HG03342 (cell line): ENCODE measurements at regions not wholly inside any gene's neighbourhood (a gene's known extent, or its start where the extent isn't known, plus 50 kb on each side); places are given as distances from the start of the nearest gene placed in this dataset.
"Not testable (repeated sequence)": the region's sequence is repeated elsewhere in the genome, so short reads cannot be mapped to it uniquely, and the experiment has no call there.

Experiments used
- ATAC-seq: cut with Tn5 transposase; IDR thresholded peaks from one replicate; pipeline ENCODE4 v1.9.1; 2021; ENCODE audit warnings: mild to moderate bottlenecking, moderate library complexity; ENCODE audit not compliant: unreplicated experiment

- ATAC-seq = no peak
These were observed 84.6 kb upstream of the DTNBP1 start for GRCh38 chr6:15747354-15747883.

GRCh38 chr6:15745781-15746180 lies 83.0 kb upstream of the DTNBP1 start:
- ATAC-seq = no peak

DNA sequence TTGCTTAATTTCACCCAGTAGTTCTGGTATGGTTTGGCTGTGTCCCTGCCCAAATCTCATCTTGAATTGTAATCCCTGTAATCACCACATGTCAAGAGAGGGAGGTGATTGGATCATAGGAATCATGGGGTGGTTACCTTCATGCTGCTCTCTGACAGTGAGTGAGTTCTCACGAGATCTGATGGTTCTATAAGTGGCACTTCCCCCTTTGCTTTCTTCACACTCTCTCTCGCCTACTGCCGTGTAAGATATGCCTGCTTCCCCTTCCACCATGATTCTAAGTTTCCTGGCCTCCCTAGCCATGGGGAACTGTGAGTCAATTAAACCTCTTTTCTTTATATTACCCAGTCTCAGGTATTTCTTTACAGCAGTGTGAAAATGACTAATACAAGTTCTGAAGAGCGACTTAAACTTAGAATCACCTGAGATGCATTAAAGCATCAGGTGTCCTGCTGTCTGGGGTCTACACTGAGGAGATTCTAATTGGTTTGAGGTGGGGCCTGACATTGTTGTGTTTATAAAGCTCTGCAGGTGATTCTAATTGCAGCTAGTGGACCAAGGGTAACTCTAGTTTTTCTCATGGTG lies 82.1 kb upstream of the DTNBP1 start:
- no peak for ATAC-seq

GRCh38 chr6:15742013-15742412 lies 79.2 kb upstream of the DTNBP1 start:
- ATAC-seq = not testable (repeated sequence)

DNA sequence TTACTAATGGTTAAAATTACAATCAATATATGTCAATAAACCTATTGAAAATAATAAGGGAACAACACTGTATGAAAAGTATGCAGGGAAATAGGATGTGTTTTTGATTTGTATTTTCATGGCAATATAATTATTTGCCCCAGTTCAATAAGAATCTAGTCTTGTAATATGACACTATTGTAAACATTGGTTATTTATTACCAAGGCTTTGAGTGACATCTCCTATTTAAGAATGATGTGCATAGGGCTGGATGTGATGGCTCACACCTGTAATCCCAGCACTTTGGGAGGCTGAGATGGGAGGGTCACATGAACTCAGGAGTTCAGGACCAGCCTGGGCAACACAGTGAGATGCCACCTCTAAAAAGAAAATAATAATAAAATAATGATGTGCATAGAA lies 78.6 kb upstream of the DTNBP1 start:
- no peak for ATAC-seq

GRCh38 chr6:15739867-15740266 lies 77.0 kb upstream of the DTNBP1 start:
- ATAC-seq = no peak

DNA sequence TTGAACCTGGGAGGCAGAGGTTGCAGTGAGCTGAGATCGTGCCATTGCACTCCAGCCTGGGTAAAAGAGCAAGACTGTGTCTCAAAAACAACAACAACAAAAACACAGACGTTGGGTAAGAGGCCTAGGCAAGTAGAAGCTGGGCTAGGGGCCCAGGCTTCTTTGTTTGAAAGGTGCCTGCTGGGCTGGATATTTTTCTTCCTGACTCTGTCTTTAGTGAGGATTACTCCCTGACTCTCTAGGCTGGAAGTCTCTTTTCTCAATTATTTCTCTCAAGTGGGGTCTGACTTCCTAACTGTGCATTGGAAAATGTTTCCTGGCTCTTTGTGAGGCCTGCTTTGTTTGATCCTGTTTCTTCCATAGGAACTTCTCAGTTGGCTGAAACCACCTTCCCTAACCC lies 76.5 kb upstream of the DTNBP1 start:
- no peak for ATAC-seq

- not testable (repeated sequence) for ATAC-seq
These were observed 75.4 kb upstream of the DTNBP1 start for GRCh38 chr6:15738195-15738594.

DNA sequence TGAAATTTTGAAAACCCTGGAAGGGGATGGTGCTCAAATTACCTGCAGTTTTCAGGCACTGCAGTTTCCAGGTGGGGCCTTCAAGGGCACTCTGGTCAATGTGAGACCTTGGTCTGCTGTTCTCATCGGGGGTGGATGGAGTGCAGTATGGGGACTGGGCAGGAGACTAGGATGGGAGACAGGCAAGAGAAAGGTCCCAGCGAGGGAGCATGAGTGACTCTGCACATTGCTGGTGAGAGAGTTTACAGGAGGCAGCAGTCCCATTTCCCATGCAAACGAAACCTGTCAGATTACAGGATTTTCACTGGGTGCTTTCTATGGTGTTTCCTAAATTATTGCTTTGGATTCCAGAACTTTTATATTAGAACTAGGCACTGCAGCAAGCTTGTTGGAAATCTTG lies 73.5 kb upstream of the DTNBP1 start:
- ATAC-seq = no peak

DNA sequence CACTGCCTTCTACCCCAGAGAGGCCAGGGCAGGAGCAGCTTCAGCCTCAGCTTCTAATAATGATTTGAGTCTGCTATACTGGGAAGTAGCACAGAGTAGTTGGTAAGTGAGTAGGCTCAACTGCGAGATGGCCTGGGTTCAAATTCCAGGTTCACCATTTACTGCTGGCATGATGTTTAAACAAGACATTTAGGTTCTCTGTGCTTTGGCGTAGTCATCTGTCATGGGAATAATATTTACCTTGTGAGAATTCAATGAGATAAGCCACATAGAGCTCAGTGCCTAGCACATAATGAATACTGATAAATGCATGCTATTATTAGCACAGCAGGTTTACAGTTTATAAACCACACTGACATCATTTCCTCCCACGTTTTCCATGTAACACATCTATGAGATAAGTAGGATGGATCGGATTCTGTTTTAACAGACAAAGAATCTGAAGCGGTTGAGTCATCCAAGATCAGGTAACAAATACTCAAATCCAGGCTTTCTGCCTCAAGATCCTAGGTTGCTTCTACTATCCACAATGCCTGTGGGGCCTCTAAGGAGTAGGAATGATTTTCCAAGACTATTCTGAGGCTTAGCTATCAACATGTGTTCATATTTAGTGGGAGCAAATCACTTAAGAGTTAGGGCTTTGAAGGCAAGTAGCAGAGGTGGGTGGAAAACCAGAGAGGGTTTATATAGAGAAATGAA lies 72.9 kb upstream of the DTNBP1 start:
- ATAC-seq = no peak

DNA sequence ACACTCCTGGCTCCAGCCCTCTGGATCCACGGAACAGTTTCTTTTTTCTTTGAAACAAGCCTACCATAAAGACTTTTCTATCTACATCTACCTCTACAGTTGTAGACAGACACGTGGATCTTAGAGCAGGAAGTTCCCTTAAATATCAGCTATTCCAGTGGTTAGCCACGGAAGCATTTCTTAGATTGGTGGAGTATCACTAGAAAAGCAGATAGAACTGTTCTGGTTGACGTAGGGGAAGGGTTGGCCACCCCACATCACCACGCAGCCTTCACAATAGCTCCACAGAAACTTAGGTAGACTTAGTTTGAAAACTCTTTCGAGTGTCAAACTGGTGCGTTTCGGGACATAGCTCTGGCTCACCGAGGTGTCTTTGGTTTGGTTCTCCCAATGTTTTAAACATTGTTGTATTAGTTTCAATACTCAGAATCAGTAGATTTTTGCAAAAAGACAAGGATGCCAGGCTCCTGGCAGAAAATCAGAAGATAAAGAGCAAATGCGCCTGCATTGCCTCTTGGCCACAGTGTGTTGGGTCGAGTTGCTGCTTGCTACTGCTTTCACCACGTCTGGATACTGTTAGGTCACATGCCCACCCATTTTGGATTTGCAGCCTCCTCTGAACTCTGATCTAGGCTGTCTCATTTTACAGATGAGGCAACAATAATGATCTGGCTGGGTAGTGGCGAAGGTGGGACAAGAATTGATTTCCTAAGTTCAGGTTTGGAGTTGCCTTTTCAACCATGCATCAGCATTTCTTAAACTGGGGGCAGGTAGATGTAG lies 71.5 kb upstream of the DTNBP1 start:
- no peak for ATAC-seq

- no peak for ATAC-seq
These were observed 68.1 kb upstream of the DTNBP1 start for GRCh38 chr6:15730922-15731321.

DNA sequence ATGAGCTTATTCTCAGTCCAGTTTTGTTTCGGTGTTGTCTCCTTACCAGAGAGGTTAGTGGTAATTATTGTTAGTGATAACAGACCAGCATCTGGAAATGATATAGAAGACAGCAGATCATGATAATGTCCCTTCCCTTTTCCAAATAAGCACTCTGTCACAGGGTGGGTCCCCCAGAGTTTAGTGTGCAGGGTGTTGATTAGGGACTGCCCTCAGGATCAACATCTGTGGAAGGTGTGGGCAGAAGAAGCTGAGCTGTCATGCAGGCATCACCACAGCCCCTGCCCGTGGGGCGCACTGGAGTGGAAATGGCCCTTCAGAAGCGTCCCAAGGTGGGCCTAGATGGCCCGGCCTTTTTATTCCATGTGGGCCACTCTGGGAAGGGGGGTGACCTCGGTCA lies 67.6 kb upstream of the DTNBP1 start:
- ATAC-seq = no peak

DNA sequence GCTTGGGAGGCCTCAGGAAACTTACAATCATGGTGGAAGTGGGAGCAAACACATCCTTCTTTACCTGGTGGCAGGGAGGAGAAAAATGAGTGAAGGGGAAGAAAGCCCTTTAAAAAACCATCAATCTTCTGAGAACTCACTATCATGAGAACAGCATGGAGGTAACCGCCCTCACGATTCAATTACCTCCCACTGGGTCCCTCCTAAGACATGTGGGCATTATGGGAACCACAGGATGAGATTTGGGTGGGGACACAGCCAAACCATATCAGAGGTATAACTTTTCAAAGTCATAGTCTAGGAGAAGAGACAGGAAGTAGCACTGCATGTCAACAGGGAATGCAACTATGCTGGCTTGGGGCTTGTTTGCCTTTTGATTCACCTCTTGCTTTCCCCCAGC lies 59.9 kb upstream of the DTNBP1 start:
- ATAC-seq = no peak

GRCh38 chr6:15716889-15717288 lies 54.1 kb upstream of the DTNBP1 start:
- ATAC-seq = no peak

DNA sequence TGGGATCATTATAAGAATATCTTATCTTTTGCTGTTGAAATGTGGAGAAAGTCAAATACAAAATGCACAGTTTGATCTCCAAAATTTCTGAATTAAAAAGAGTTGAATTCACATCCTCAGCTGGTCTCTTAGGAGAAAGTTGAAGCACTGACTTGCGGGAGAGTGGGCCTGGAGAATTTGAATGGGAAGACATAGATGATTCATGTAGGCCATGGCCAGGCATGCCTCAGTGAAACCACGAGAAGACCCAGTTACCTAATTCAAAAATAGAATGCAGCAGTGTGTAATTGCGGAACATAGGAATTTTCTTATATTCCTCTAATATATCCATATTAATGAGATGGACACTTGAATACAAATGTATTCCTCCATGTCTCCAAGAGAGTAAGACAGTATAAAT lies 53.0 kb upstream of the DTNBP1 start:
- no peak for ATAC-seq

DNA sequence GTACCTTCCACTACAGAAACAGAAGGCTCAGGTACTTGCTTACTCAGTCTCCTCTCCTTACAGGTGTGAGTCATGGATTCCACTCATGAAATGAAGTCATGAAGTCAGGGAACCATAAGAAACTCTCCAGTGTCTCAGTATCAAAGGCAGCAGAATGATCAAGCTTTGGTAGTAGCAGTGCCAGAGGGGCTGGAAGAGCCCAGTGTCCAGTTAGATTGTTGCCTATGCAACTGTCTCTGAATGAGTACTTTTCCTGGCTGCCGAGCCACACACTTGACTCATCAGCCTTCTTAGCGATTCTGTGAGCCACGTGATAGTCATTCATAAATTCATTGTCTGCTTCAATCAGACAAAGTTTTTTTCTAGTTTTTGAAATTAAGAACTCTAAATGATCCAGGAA lies 52.2 kb upstream of the DTNBP1 start:
- no peak for ATAC-seq

DNA sequence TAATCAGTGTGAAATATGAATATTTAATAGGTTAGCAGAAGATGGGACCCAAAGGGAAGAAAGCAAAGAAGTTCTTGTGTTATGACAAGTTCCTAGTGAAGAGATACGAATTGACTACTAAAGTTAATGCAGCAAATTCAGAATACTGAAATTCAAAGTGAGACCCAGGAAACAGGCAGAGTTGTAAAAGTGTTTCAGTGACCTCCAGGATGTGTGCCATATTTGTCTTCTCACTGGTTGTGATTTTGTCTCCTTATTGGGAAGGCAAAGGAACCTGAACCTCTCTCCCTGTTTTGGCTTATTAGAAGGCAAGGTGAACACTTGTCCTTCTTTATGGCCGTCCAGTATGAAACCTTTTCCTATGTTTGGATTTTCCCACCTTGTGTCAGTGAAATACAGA lies 51.8 kb upstream of the DTNBP1 start:
- no peak for ATAC-seq

DNA sequence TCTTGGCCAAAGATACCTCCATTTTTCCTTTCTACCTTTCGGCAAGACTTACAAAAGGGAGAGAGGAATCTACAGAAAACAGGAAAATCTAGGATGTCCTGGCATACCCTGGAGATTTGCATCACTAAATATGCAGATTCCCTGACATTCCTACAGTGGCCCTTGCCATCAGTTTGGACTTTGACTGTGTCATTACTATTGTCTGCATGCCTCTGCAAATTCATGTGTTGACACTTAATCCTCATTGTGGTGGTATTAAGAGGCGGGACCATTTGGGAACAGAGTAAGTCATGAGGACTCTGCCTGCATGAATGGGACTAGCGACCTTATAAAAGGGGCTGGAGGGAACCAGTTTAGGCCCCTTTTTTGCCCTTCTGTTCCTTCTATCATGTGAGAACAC lies 50.5 kb upstream of the DTNBP1 start:
- ATAC-seq = no peak

DNA sequence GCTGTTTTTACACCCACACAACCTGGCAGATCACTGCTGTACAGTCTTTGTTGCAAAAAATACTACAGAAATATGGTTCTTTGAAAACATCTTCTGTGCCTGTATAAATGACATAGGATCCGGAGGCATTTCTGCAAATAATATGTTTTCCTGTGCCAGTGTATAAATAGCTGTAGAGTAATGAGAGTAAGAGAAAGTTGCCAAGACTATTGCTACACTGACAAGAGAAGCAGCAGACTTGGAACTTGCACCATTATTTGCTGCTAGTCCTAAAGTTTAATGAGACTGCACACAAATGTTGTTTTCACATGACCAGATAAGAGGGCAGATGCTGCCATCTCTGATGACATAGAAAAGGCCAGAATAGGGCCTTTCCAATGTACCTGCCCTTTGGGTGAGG lies 50.0 kb upstream of the DTNBP1 start:
- ATAC-seq = no peak
